DND-41 (cell line): ENCODE measurements at regions not wholly inside any gene's neighbourhood (a gene's known extent, or its start where the extent isn't known, plus 50 kb on each side); places are given as distances from the start of the nearest gene placed in this dataset.

ENCODE experiments used
- ATAC-seq: fragments of 200-7000 bp; cut with Tn5 transposase; 3 replicates; pipeline ENCODE4 v1.9.1; 2021; ENCODE audit warnings: low read depth; ENCODE audit not compliant: insufficient read depth
- DNase-seq: peaks from one replicate; pipeline ENCODE4 v3.0.0-alpha.2; 2020
- H2AFZ ChIP-seq: 2 replicates; pipeline ENCODE4 v1.6.0; 2012; ENCODE audit warnings: low read depth, low read length
- H3K27ac ChIP-seq: 2 replicates; pipeline ENCODE4 v1.5.1; 2012; ENCODE audit warnings: low read length, inconsistent platforms
- H3K27me3 ChIP-seq: fragments of 200-600 bp; sonication (generic); 2 replicates; pipeline ENCODE4 v1.6.0; 2012; ENCODE audit warnings: low read length, mild to moderate bottlenecking, inconsistent platforms; ENCODE audit not compliant: insufficient read depth, poor library complexity
- H3K36me3 ChIP-seq: 2 replicates; pipeline ENCODE4 v1.5.1; 2012; ENCODE audit warnings: low read length, inconsistent platforms; ENCODE audit not compliant: insufficient read depth
- H3K4me1 ChIP-seq: 2 replicates; pipeline ENCODE4 v1.5.1; 2012; ENCODE audit warnings: mild to moderate bottlenecking, low read length; ENCODE audit not compliant: insufficient read depth
- H3K4me2 ChIP-seq: 2 replicates; pipeline ENCODE4 v1.6.0; 2012; ENCODE audit warnings: mild to moderate bottlenecking, moderate library complexity, low read length, inconsistent platforms; ENCODE audit not compliant: insufficient read depth
- H3K4me3 ChIP-seq, 2 experiments: fragments of 200-600 bp in 1 of 2; shearing (Covaris generic) in 1 of 2; 2 replicates each; pipeline ENCODE4 v1.5.1; 2012 to 2016; ENCODE audit warnings: inconsistent platforms in 2 of 2, low read length in 2 of 2, mild to moderate bottlenecking in 2 of 2, low read depth in 1 of 2, moderate library complexity in 1 of 2
- H3K79me2 ChIP-seq: 2 replicates; pipeline ENCODE4 v1.6.0; 2012; ENCODE audit warnings: low read length, inconsistent platforms; ENCODE audit not compliant: insufficient read depth
- H3K9ac ChIP-seq: 2 replicates; pipeline ENCODE4 v1.6.0; 2012; ENCODE audit warnings: low read depth, mild to moderate bottlenecking, inconsistent platforms, low read length, moderate library complexity
- H3K9me3 ChIP-seq: 2 replicates; pipeline ENCODE4 v1.5.1; 2012; ENCODE audit warnings: low read length, moderate library complexity, mild to moderate bottlenecking, inconsistent platforms; ENCODE audit not compliant: insufficient read depth, severe bottlenecking
- H4K20me1 ChIP-seq: 2 replicates; pipeline ENCODE4 v1.6.0; 2012; ENCODE audit warnings: low read length; ENCODE audit not compliant: insufficient read depth
- CTCF ChIP-seq: IDR thresholded peaks from 2 replicates; pipeline ENCODE4 v1.5.1; 2012; ENCODE audit warnings: borderline replicate concordance, low read length, moderate library complexity, mild to moderate bottlenecking; ENCODE audit not compliant: poor library complexity, severe bottlenecking; ENCODE audit errors: extremely low read depth
- EZH2 ChIP-seq: IDR thresholded peaks from 3 replicates; pipeline ENCODE4 v1.6.1; 2012; ENCODE audit warnings: borderline replicate concordance, low read depth, mild to moderate bottlenecking, moderate library complexity, low read length, inconsistent platforms; ENCODE audit not compliant: severe bottlenecking

DNA sequence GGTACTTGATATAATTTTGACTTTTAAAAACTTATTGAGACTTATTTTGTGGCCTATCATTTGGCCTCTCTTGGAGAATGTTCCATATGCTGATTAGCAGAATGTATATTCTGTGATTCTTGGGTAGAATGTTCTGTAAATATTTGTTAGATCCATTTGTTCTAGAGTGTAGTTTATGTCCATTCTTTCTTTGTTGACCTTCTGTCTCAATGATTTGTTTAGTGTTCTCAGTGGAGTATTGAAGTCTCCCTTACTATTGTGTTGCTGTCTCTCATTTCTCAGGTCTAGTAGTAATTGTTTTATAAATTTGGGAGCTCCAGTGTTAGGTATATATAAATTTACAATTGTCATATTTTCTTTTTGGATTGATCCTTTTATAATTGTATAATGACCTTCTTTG, 349.6 kb upstream of the CWC22 start:
- Histone ChIP-seq H3K4me1 (no peaks in the 10 kb centered on the region), H3K9ac (no peak overlapping the region), H3K79me2 (no peaks in the 10 kb centered on the region), H4K20me1 (no peaks in the 10 kb centered on the region), H2AFZ (no peak overlapping the region), H3K4me3 (no peak overlapping the region), H3K36me3 (no peaks in the 10 kb centered on the region), H3K27me3 (peaks cover 13% of the 10 kb centered on the region), H3K27ac (no peak overlapping the region), H3K9me3 (no peaks in the 10 kb centered on the region), H3K4me2 (no peak overlapping the region)
- ATAC-seq (no peak), DNase-seq (no peak)
- no peak for TF ChIP-seq CTCF
- TF ChIP-seq EZH2: no peak

GRCh38 chr2:180352620-180353019, 345.5 kb upstream of the CWC22 start:
- no peaks in the 10 kb centered on the region for H3K36me3 ChIP-seq
- peaks cover 13% of the 10 kb centered on the region for H3K27me3 ChIP-seq
- TF ChIP-seq CTCF: no peak
- TF ChIP-seq EZH2: no peak
- no peak overlapping the region for H3K27ac ChIP-seq
- ATAC-seq: no peak
- H3K9me3 ChIP-seq: no peaks in the 10 kb centered on the region
- no peak overlapping the region for H3K4me3 ChIP-seq
- no peak for DNase-seq
- H2AFZ ChIP-seq: no peak overlapping the region
- no peaks in the 10 kb centered on the region for H3K4me1 ChIP-seq
- no peak overlapping the region for H3K4me2 ChIP-seq
- H4K20me1 ChIP-seq: no peaks in the 10 kb centered on the region
- no peak overlapping the region for H3K9ac ChIP-seq
- no peaks in the 10 kb centered on the region for H3K79me2 ChIP-seq

DNA sequence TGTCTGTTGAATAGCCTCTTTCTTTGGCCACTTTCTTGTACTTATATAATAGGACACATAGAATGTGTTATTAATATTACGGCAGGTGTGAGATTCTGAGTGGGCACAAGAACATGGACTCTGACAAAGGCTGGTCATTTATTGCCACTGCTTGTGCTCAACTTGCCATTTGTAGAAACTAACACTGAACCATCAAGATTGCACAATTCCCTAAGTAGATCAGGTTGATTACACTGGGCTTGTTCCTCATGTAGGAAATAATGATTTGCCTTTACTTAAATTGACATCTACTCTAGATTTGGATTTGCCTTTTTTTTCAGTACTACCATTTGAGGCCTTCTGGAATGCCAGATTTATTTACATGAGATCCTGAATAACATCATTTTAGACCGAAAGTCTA, 342.7 kb upstream of the CWC22 start:
- no peak for ATAC-seq
- no peak overlapping the region for H3K4me2 ChIP-seq
- TF ChIP-seq EZH2 (no peak), CTCF (no peak)

More for the DNA sequence above, 342.7 kb upstream of the CWC22 start:
- Histone ChIP-seq H3K9ac (no peak overlapping the region), H4K20me1 (no peaks in the 10 kb centered on the region), H3K27ac (no peak overlapping the region), H3K4me3 (no peak overlapping the region), H2AFZ (no peak overlapping the region), H3K4me1 (no peaks in the 10 kb centered on the region), H3K27me3 (peaks cover 8% of the 10 kb centered on the region), H3K36me3 (no peaks in the 10 kb centered on the region), H3K9me3 (no peaks in the 10 kb centered on the region), H3K79me2 (no peaks in the 10 kb centered on the region)
- DNase-seq: no peak
